ENCODE measurements at regions not wholly inside any gene's neighbourhood (a gene's known extent, or its start where the extent isn't known, plus 50 kb on each side); places are given as distances from the start of the nearest gene placed in this dataset.
"Not testable (repeated sequence)": the region's sequence is repeated elsewhere in the genome, so short reads cannot be mapped to it uniquely, and the experiment has no call there.

DNA sequence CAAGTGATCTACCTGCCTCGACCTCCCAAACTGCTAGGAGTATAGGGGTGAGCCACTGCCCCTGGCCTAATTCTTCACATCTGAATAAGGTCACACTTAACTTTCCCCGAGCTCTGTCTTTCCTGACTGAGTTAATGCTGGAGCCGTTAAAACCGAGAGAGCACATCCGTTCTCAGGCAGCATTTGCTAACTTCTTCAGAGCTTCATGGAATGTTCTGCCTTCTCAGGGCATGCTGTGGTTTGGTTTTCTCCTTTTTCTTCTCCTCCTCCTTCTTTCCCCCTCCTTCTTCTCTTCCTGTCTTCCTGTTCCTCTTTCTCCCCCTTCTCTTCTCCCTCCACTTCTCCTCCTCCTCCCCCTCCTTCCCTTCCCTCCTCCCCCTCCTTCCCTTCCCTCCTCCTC lies 119.9 kb downstream of the ASMT start:
- no peak overlapping the region for H3K27ac ChIP-seq (ENCODE audit: low read length)
- no CpG with 5 or more reads among the region's 5 CpGs for WGBS (ENCODE audit: insufficient coverage, insufficient read length)
- H3K27me3 ChIP-seq (ENCODE audit: control insufficient read depth, insufficient read depth, low read length) = no peaks in the 10 kb centered on the region
- no peak for DNase-seq (ENCODE audit: low read depth, low spot score)
- no peaks in the 10 kb centered on the region for H3K36me3 ChIP-seq (ENCODE audit: control insufficient read depth, insufficient read depth, low read length)
- no peaks in the 10 kb centered on the region for H3K4me1 ChIP-seq (ENCODE audit: control insufficient read depth, insufficient read depth, low read length)
- no peaks in the 10 kb centered on the region for H3K9me3 ChIP-seq (ENCODE audit: control insufficient read depth, insufficient read depth, low read length)
- no peak overlapping the region for H3K4me3 ChIP-seq (ENCODE audit: low read length)

DNA sequence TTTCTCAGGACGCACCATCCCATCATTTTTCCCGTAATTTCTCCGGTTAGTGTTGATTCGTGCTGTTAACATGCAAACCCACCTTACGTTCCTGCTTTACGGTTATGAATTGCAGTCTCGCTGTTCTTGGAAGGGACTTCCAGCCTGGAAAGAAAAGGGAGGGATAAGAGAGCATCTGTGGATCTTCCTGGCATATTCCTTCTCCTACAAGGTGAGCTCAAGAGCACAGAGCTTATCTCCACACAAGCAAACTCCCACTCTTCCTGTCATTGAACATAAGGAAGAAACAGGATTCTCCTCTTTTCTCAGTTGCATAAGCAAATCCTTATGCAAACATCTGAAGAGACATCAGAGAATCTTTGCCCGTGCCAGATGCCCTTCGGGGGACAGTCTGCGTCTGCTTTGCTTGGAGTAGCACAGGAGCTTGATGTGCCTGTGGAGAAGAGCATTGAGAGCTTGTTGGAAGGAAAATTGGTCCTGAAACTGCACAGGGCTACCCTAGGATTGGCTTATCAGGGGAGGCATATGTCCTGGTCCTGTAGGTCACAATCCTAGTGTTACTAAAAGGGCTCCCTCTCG lies 127.0 kb downstream of the ASMT start:
- DNase-seq (ENCODE audit: low read depth, low spot score) = no peak
- H3K4me3 ChIP-seq (ENCODE audit: low read length) = no peak overlapping the region
- no peaks in the 10 kb centered on the region for H3K4me1 ChIP-seq (ENCODE audit: control insufficient read depth, insufficient read depth, low read length)
- H3K27me3 ChIP-seq (ENCODE audit: control insufficient read depth, insufficient read depth, low read length) = no peaks in the 10 kb centered on the region; the same call in 1 of the 2 replicates
- H3K36me3 ChIP-seq (ENCODE audit: control insufficient read depth, insufficient read depth, low read length) = no peaks in the 10 kb centered on the region
- WGBS (ENCODE audit: insufficient coverage, insufficient read length) = 100% methylated on average over 2 of the region's 11 CpGs
- no peak overlapping the region for H3K27ac ChIP-seq (ENCODE audit: low read length)
- H3K9me3 ChIP-seq (ENCODE audit: control insufficient read depth, insufficient read depth, low read length) = no peaks in the 10 kb centered on the region

DNA sequence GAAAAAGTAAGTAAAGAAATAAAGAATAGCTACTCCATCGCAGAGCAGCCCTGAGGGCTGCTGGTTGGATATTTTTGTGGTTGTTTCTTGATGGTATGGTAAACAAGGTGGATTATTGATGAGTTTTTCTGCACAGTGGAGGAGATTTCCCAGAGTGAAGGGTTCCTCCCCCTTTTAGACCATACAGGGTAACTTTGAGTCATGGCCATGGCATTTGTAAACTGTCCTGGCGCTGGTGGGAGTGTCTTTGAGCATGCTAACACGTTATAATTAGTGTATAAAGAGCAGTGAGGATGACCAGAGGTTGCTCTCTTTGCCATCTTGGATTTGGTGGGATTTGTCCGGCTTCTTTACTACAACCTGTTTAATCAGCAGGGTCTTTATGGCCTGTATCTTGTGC lies 128.2 kb downstream of the ASMT start:
- no peaks in the 10 kb centered on the region for H3K4me1 ChIP-seq (ENCODE audit: control insufficient read depth, insufficient read depth, low read length)
- no peak for DNase-seq (ENCODE audit: low read depth, low spot score)
- no CpG with 5 or more reads among the region's 4 CpGs for WGBS (ENCODE audit: insufficient coverage, insufficient read length)
- H3K27ac ChIP-seq (ENCODE audit: low read length) = no peak overlapping the region
- no peaks in the 10 kb centered on the region for H3K36me3 ChIP-seq (ENCODE audit: control insufficient read depth, insufficient read depth, low read length)
- no peaks in the 10 kb centered on the region for H3K9me3 ChIP-seq (ENCODE audit: control insufficient read depth, insufficient read depth, low read length)
- H3K27me3 ChIP-seq (ENCODE audit: control insufficient read depth, insufficient read depth, low read length) = no peaks in the 10 kb centered on the region; the same call in 1 of the 2 replicates
- no peak overlapping the region for H3K4me3 ChIP-seq (ENCODE audit: low read length)

DNA sequence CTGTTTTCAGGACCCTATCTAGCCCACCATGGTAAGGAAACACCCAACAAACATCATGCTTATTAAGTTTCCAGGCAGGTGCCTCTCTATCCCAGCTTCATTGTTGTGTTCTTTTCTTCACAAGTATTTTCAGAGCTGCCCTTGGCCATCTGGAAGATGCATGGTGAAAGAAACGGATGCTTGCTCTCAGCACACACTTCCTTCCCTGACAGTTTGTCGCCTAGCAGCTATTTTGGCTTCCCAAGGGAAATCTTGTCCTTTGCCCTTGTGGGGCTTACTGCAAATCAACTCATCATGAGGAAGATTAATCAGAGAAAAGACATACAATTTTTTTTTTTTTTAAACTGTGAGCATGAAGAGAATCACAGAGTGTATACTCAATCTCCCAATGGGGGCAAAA lies 128.8 kb downstream of the ASMT start:
- no peak overlapping the region for H3K27ac ChIP-seq (ENCODE audit: low read length)
- no peak for DNase-seq (ENCODE audit: low read depth, low spot score)
- WGBS (ENCODE audit: insufficient coverage, insufficient read length) = no CpG with 5 or more reads among the region's 2 CpGs
- H3K36me3 ChIP-seq (ENCODE audit: control insufficient read depth, insufficient read depth, low read length) = no peaks in the 10 kb centered on the region
- no peaks in the 10 kb centered on the region; the same call in 1 of the 2 replicates for H3K27me3 ChIP-seq (ENCODE audit: control insufficient read depth, insufficient read depth, low read length)
- H3K9me3 ChIP-seq (ENCODE audit: control insufficient read depth, insufficient read depth, low read length) = no peaks in the 10 kb centered on the region
- no peaks in the 10 kb centered on the region for H3K4me1 ChIP-seq (ENCODE audit: control insufficient read depth, insufficient read depth, low read length)
- H3K4me3 ChIP-seq (ENCODE audit: low read length) = no peak overlapping the region

DNA sequence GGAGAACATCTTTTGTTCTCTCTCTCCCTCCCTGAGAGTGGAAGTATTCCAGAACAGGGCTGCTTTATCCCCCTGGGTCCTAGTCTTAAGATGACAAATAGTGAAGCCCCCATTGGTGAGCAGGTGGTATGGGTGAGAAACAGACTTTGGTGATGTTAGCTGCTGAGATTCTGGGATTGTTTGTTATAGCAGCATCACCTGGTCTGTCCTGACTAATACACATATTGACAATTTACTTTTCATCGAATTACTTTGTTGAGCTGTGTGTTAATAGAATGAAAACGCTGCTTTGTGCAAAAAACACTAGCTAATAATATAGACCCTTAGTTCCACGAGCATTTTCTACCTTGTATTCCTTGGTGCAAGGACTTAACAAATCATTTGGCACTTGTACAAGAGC lies 133.5 kb downstream of the ASMT start:
- no peak overlapping the region for H3K4me3 ChIP-seq (ENCODE audit: low read length)
- WGBS (ENCODE audit: insufficient coverage, insufficient read length) = no CpG with 5 or more reads among the region's 3 CpGs
- no peak for DNase-seq (ENCODE audit: low read depth, low spot score)
- no peak overlapping the region for H3K27ac ChIP-seq (ENCODE audit: low read length)
- no peaks in the 10 kb centered on the region; the same call in 1 of the 2 replicates for H3K27me3 ChIP-seq (ENCODE audit: control insufficient read depth, insufficient read depth, low read length)
- H3K9me3 ChIP-seq (ENCODE audit: control insufficient read depth, insufficient read depth, low read length) = no peaks in the 10 kb centered on the region
- no peaks in the 10 kb centered on the region for H3K36me3 ChIP-seq (ENCODE audit: control insufficient read depth, insufficient read depth, low read length)
- H3K4me1 ChIP-seq (ENCODE audit: control insufficient read depth, insufficient read depth, low read length) = no peaks in the 10 kb centered on the region

DNA sequence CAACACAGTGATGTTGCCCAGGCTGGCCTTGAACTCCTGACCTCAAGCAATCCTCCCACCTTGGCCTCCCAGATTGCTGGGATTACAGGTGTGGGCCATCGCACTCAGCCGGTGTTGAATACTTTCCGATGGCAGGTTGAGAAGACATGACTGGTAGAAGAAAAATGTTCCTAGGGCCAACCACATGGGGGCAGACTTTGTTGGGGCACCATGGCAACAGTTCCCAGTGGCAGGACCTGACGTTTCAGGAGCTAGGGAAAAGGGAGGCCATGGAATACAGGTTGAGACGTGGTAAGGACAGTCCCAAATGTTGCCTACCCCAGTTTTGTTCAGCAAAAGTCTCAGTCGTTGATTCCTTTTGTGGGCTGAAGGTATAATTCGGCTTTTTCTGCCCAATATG lies 134.6 kb downstream of the ASMT start:
- DNase-seq (ENCODE audit: low read depth, low spot score) = no peak
- Histone ChIP-seq H3K27me3 (ENCODE audit: control insufficient read depth, insufficient read depth, low read length) (no peaks in the 10 kb centered on the region; the same call in 1 of the 2 replicates), H3K27ac (ENCODE audit: low read length) (no peak overlapping the region), H3K36me3 (ENCODE audit: control insufficient read depth, insufficient read depth, low read length) (no peaks in the 10 kb centered on the region), H3K4me3 (ENCODE audit: low read length) (no peak overlapping the region), H3K4me1 (ENCODE audit: control insufficient read depth, insufficient read depth, low read length) (no peaks in the 10 kb centered on the region), H3K9me3 (ENCODE audit: control insufficient read depth, insufficient read depth, low read length) (no peaks in the 10 kb centered on the region)
- WGBS (ENCODE audit: insufficient coverage, insufficient read length) = no CpG with 5 or more reads among the region's 7 CpGs

DNA sequence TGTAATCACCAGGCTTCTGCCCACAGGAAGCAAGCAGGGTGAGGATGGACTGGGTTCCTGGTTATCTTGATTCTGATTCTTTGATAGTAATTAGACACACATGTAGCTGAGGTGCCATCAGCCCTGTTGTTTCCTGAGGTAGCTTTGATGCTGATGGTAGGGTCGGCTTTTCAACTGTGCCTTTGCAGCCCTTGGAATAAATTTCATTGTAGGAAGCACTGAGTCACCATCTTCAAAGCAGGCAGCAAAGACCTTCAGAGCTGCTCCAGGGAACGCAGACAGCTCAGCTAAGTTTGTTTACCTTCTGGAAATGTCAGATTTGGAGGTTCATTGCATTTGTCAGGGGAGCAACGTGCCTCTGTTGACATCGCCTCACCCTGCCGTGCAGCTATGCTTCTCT lies 135.4 kb downstream of the ASMT start:
- H3K4me3 ChIP-seq (ENCODE audit: low read length) = no peak overlapping the region
- DNase-seq (ENCODE audit: low read depth, low spot score) = no peak
- H3K9me3 ChIP-seq (ENCODE audit: control insufficient read depth, insufficient read depth, low read length) = no peaks in the 10 kb centered on the region
- no peak overlapping the region for H3K27ac ChIP-seq (ENCODE audit: low read length)
- no peaks in the 10 kb centered on the region for H3K4me1 ChIP-seq (ENCODE audit: control insufficient read depth, insufficient read depth, low read length)
- no CpG with 5 or more reads among the region's 5 CpGs for WGBS (ENCODE audit: insufficient coverage, insufficient read length)
- no peaks in the 10 kb centered on the region for H3K36me3 ChIP-seq (ENCODE audit: control insufficient read depth, insufficient read depth, low read length)
- H3K27me3 ChIP-seq (ENCODE audit: control insufficient read depth, insufficient read depth, low read length) = no peaks in the 10 kb centered on the region

DNA sequence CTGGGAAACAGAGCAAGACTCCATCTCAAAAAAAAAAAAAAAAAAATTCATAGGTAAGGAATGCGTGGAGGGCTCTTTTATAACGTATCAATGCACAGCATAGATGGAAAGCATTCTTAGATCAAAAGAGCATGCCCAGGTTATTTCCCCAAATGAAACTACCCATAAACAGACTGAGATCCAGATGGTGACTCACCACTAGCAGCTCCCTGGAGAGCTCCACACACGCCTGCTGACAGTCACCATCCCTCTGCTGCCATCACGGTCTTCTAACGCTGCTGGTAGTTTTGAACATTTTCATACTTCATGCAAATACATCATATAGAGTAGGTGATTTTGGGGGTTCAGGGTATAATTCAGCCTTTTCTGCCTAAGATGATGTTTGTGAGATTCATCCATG lies 136.9 kb downstream of the ASMT start:
- H3K4me3 ChIP-seq (ENCODE audit: low read length) = no peak overlapping the region
- H3K4me1 ChIP-seq (ENCODE audit: control insufficient read depth, insufficient read depth, low read length) = no peaks in the 10 kb centered on the region
- H3K9me3 ChIP-seq (ENCODE audit: control insufficient read depth, insufficient read depth, low read length) = no peaks in the 10 kb centered on the region
- no peaks in the 10 kb centered on the region for H3K27me3 ChIP-seq (ENCODE audit: control insufficient read depth, insufficient read depth, low read length)
- no peaks in the 10 kb centered on the region for H3K36me3 ChIP-seq (ENCODE audit: control insufficient read depth, insufficient read depth, low read length)
- no peak for DNase-seq (ENCODE audit: low read depth, low spot score)
- WGBS (ENCODE audit: insufficient coverage, insufficient read length) = no CpG with 5 or more reads among the region's 5 CpGs
- H3K27ac ChIP-seq (ENCODE audit: low read length) = no peak overlapping the region

DNA sequence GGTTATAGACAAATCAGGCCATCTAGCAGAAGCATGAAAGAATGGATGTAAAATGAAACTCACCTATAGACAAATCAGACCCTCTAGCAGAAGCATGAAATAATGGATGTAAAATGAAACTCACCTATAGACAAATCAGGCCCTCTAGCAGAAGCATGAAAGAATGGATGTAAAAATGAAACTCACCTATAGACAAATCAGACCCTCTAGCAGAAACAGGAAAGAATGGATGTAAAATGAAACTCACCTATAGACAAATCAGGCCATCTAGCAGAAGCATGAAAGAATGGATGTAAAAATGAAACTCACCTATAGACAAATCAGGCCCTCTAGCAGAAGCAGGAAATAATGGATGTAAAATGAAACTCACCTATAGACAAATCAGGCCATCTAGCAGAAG lies 137.9 kb downstream of the ASMT start:
- not testable (repeated sequence) for H3K4me3 ChIP-seq (ENCODE audit: low read length); H3K36me3 ChIP-seq (ENCODE audit: control insufficient read depth, insufficient read depth, low read length); H3K9me3 ChIP-seq (ENCODE audit: control insufficient read depth, insufficient read depth, low read length); DNase-seq (ENCODE audit: low read depth, low spot score); H3K4me1 ChIP-seq (ENCODE audit: control insufficient read depth, insufficient read depth, low read length); H3K27me3 ChIP-seq (ENCODE audit: control insufficient read depth, insufficient read depth, low read length); H3K27ac ChIP-seq (ENCODE audit: low read length)

DNA sequence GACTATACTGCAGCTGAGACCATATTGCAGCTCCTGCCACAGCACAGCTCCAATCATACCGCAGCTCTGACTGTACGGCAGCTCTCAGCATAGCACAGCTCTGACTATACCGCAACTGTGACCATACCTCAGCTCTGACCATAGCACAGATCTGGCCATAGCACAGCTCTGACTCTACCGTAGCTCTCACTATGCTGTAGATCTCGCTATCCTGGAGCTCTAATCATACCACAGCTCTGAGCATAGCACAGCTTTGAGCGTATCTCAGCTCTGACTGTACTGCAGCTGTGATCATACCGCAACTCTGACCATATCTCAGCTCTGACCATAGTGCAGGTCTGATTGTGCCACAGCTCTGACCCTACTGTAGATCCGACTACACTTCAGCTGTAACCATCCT lies 139.2 kb downstream of the ASMT start:
- no peak overlapping the region for H3K4me3 ChIP-seq (ENCODE audit: low read length)
- no peak overlapping the region for H3K27ac ChIP-seq (ENCODE audit: low read length)
- no peaks in the 10 kb centered on the region for H3K36me3 ChIP-seq (ENCODE audit: control insufficient read depth, insufficient read depth, low read length)
- H3K9me3 ChIP-seq (ENCODE audit: control insufficient read depth, insufficient read depth, low read length) = no peaks in the 10 kb centered on the region
- no peaks in the 10 kb centered on the region for H3K4me1 ChIP-seq (ENCODE audit: control insufficient read depth, insufficient read depth, low read length)
- no peak for DNase-seq (ENCODE audit: low read depth, low spot score)
- H3K27me3 ChIP-seq (ENCODE audit: control insufficient read depth, insufficient read depth, low read length) = no peaks in the 10 kb centered on the region
- no CpG with 5 or more reads among the region's 8 CpGs for WGBS (ENCODE audit: insufficient coverage, insufficient read length)

DNA sequence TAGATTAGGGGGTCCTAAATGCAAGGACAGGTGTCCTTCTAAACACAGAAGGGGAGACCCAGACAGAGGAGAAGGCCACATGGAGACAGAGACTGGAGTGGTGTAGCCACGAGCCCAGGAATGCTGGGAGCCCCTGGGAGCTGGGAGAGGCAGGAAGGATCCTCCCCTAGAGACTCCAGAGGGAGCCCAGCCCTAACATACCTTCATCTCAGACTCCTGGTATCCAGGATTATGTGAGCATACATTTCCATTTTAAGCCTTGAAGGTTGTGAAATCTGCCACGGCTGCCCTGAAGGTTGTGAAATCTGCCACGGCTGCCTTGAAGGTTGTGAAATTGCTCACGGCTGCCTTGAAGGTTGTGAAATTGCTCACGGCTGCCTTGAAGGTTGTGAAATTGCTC lies 148.4 kb downstream of the ASMT start:
- no peak overlapping the region for H3K27ac ChIP-seq (ENCODE audit: low read length)
- no CpG with 5 or more reads among the region's 5 CpGs for WGBS (ENCODE audit: insufficient coverage, insufficient read length)
- no peaks in the 10 kb centered on the region for H3K9me3 ChIP-seq (ENCODE audit: control insufficient read depth, insufficient read depth, low read length)
- H3K36me3 ChIP-seq (ENCODE audit: control insufficient read depth, insufficient read depth, low read length) = no peaks in the 10 kb centered on the region
- no peaks in the 10 kb centered on the region for H3K4me1 ChIP-seq (ENCODE audit: control insufficient read depth, insufficient read depth, low read length)
- H3K4me3 ChIP-seq (ENCODE audit: low read length) = no peak overlapping the region
- H3K27me3 ChIP-seq (ENCODE audit: control insufficient read depth, insufficient read depth, low read length) = no peaks in the 10 kb centered on the region
- DNase-seq (ENCODE audit: low read depth, low spot score) = no peak

Data from iPS DF 6.9 (cell line).